Endodermal cell (in vitro differentiated cells): ENCODE measurements at regions not wholly inside any gene's neighbourhood (a gene's known extent, or its start where the extent isn't known, plus 50 kb on each side); places are given as distances from the start of the nearest gene placed in this dataset.
A peak's percentile ranks its signal among the peaks of the same experiment; 100 is the strongest.

Source experiments
- DNase-seq: peaks from one replicate; pipeline ENCODE4 v3.0.0-alpha.2; 2017
- H3K27ac ChIP-seq: 2 replicates; pipeline ENCODE4 v1.5.1; 2013; ENCODE audit warnings: mild to moderate bottlenecking, low read depth, low read length, moderate library complexity
- H3K27me3 ChIP-seq: 2 replicates; pipeline ENCODE4 v1.6.1; 2013; ENCODE audit warnings: mild to moderate bottlenecking, low read length, moderate library complexity; ENCODE audit not compliant: insufficient read depth, control insufficient read depth, poor library complexity, severe bottlenecking
- H3K36me3 ChIP-seq: 2 replicates; pipeline ENCODE4 v1.7.0; 2013; ENCODE audit warnings: mild to moderate bottlenecking, low read length, moderate library complexity; ENCODE audit not compliant: control insufficient read depth, insufficient read depth
- H3K4me1 ChIP-seq: one replicate; pipeline ENCODE4 v1.7.0; 2013; ENCODE audit warnings: low read length; ENCODE audit not compliant: control insufficient read depth, insufficient read depth
- H3K4me3 ChIP-seq: 2 replicates; pipeline ENCODE4 v1.5.1; 2013; ENCODE audit warnings: mild to moderate bottlenecking, low read length, moderate library complexity
- H3K9ac ChIP-seq: 2 replicates; pipeline ENCODE4 v1.6.1; 2013; ENCODE audit warnings: mild to moderate bottlenecking, low read length, moderate library complexity; ENCODE audit not compliant: poor library complexity, severe bottlenecking; ENCODE audit errors: extremely low read depth
- H3K9me3 ChIP-seq: 2 replicates; pipeline ENCODE4 v1.6.1; 2013; ENCODE audit warnings: mild to moderate bottlenecking, low read length, moderate library complexity; ENCODE audit not compliant: control insufficient read depth
- H3K27ac Mint-ChIP-seq: 2 replicates; pipeline ENCODE4 v1.8.0; 2020; ENCODE audit warnings: mixed read lengths
- H3K27me3 Mint-ChIP-seq: 2 replicates; pipeline ENCODE4 v1.8.0; 2021; ENCODE audit warnings: mild to moderate bottlenecking, mixed read lengths; ENCODE audit not compliant: insufficient read depth
- H3K36me3 Mint-ChIP-seq: 2 replicates; pipeline ENCODE4 v1.8.0; 2020; ENCODE audit warnings: low read depth, mixed read lengths
- H3K4me1 Mint-ChIP-seq: 2 replicates; pipeline ENCODE4 v1.8.0; 2020; ENCODE audit warnings: mixed read lengths
- H3K4me3 Mint-ChIP-seq: 2 replicates; pipeline ENCODE4 v1.8.0; 2020; ENCODE audit warnings: mild to moderate bottlenecking, moderate library complexity, mixed read lengths
- H3K9me3 Mint-ChIP-seq: 2 replicates; pipeline ENCODE4 v1.8.0; 2020; ENCODE audit warnings: mild to moderate bottlenecking, mixed read lengths
- CTCF ChIP-seq: fragments of 200-600 bp; sonication (generic); conservative IDR thresholded peaks from 2 replicates; pipeline ENCODE4 v1.5.0; 2021; ENCODE audit warnings: antibody characterized with exemption, mild to moderate bottlenecking
- WGBS, 2 experiments: methylation state at CpG; one replicate each; pipeline versions ENCODE4 v1.1.5 to v1.1.7; 2013; ENCODE audit warnings: missing lambda C conversion rate in 2 of 2, mixed read lengths in 1 of 2; ENCODE audit not compliant: insufficient coverage in 1 of 2, insufficient read length in 1 of 2; 5-methylcytosine and 5-hydroxymethylcytosine counted together

GRCh38 chr21:16993416-16994038 lies 519.3 kb upstream of the CXADR start:
- 100% methylated on average over 3 of the region's 3 CpGs for WGBS, 2 experiments
- Histone ChIP-seq H3K9me3 (no peaks in the 10 kb centered on the region), H3K4me3 (no peak overlapping the region), H3K27ac (no peak overlapping the region), H3K4me1 (no peaks in the 10 kb centered on the region), H3K9ac (no peak overlapping the region), H3K27me3 (no peaks in the 10 kb centered on the region), H3K36me3 (no peaks in the 10 kb centered on the region)
- TF ChIP-seq CTCF = no peak
- H3K4me3 Mint-ChIP-seq = no peak overlapping the region
- no peaks in the 10 kb centered on the region for H3K27me3 Mint-ChIP-seq
- no peak for DNase-seq
- no peaks in the 10 kb centered on the region for H3K9me3 Mint-ChIP-seq
- no peak overlapping the region for H3K27ac Mint-ChIP-seq
- H3K36me3 Mint-ChIP-seq = no peaks in the 10 kb centered on the region
- H3K4me1 Mint-ChIP-seq = no peaks in the 10 kb centered on the region

GRCh38 chr21:17002594-17003257 lies 510.1 kb upstream of the CXADR start:
- no peak for DNase-seq
- peak overlapping the region; percentile 94 for H3K27ac ChIP-seq
- no peak overlapping the region for H3K9ac ChIP-seq
- TF ChIP-seq CTCF = no peak
- H3K9me3 ChIP-seq = peaks cover 8% of the 10 kb centered on the region
- no peak overlapping the region for H3K4me3 Mint-ChIP-seq
- peaks cover 6% of the 10 kb centered on the region for H3K4me1 Mint-ChIP-seq
- H3K4me3 ChIP-seq = no peak overlapping the region
- 35 to 83% methylated on average over 2 to 3 of the region's 4 CpGs for WGBS, 2 experiments
- H3K36me3 Mint-ChIP-seq = no peaks in the 10 kb centered on the region
- H3K9me3 Mint-ChIP-seq = peaks cover 5% of the 10 kb centered on the region
- H3K4me1 ChIP-seq = no peaks in the 10 kb centered on the region
- no peak overlapping the region for H3K27ac Mint-ChIP-seq
- H3K36me3 ChIP-seq = no peaks in the 10 kb centered on the region
- H3K27me3 ChIP-seq = no peaks in the 10 kb centered on the region
- H3K27me3 Mint-ChIP-seq = no peaks in the 10 kb centered on the region

- H3K27ac Mint-ChIP-seq = no peak overlapping the region
- H3K27me3 ChIP-seq = no peaks in the 10 kb centered on the region
- H3K4me3 ChIP-seq = no peak overlapping the region
- 0 to 58% methylated on average over 1 of the region's 1 CpG for WGBS, 2 experiments
- no peak overlapping the region for H3K4me3 Mint-ChIP-seq
- no peaks in the 10 kb centered on the region for H3K36me3 Mint-ChIP-seq
- H3K36me3 ChIP-seq = no peaks in the 10 kb centered on the region
- H3K27ac ChIP-seq = peak overlapping the region; percentile 94
- H3K27me3 Mint-ChIP-seq = no peaks in the 10 kb centered on the region
- H3K9ac ChIP-seq = no peak overlapping the region
- peaks cover 6% of the 10 kb centered on the region for H3K4me1 Mint-ChIP-seq
- H3K4me1 ChIP-seq = no peaks in the 10 kb centered on the region
- peaks cover 8% of the 10 kb centered on the region for H3K9me3 ChIP-seq
- peaks cover 5% of the 10 kb centered on the region for H3K9me3 Mint-ChIP-seq
- DNase-seq = no peak
- TF ChIP-seq CTCF = no peak
Measured at GRCh38 chr21:17003258-17003615, 509.6 kb upstream of the CXADR start.
